Heart right ventricle (tissue), 16 donors: ENCODE measurements at regions not wholly inside any gene's neighbourhood (a gene's known extent, or its start where the extent isn't known, plus 50 kb on each side); places are given as distances from the start of the nearest gene placed in this dataset.

Experiments used
- ATAC-seq, 8 donors: fragments of 200-7000 bp; cut with Tn5 transposase; one replicate each; pipeline ENCODE4 v1.9.1; 2020; ENCODE audit warnings: mild to moderate bottlenecking in 8 of 8, moderate library complexity in 8 of 8, moderate number of reproducible peaks in 1 of 8
- DNase-seq, 2 donors: peaks; one replicate each; pipeline ENCODE4 v3.0.0-alpha.2; 2020
- H3K27ac ChIP-seq, 10 donors: fragments of 200-600 bp; sonication (generic) in 2 of 10; one replicate each; pipeline versions ENCODE4 v1.5.0 to v1.8.0; 2020 to 2022; ENCODE audit warnings: mild to moderate bottlenecking in 3 of 10
- H3K27me3 ChIP-seq, 7 donors: fragments of 200-600 bp; one replicate each; pipeline ENCODE4 v1.8.0; 2021 to 2022; ENCODE audit warnings: mild to moderate bottlenecking in 2 of 7
- H3K36me3 ChIP-seq, 9 donors: fragments of 200-600 bp; sonication (generic) in 1 of 9; one replicate each; pipeline versions ENCODE4 v1.5.0 to v1.8.0; 2020 to 2022; ENCODE audit warnings: mild to moderate bottlenecking in 2 of 9
- H3K4me1 ChIP-seq, 9 donors: fragments of 200-600 bp; sonication (generic) in 1 of 9; one replicate each; pipeline versions ENCODE4 v1.5.0 to v1.8.0; 2020 to 2022; ENCODE audit warnings: mild to moderate bottlenecking in 4 of 9
- H3K4me3 ChIP-seq, 10 donors: fragments of 200-600 bp; sonication (generic) in 2 of 10; one replicate each; pipeline versions ENCODE4 v1.5.0 to v1.8.0; 2020 to 2022; ENCODE audit warnings: mild to moderate bottlenecking in 7 of 10, moderate library complexity in 2 of 10
- H3K9me3 ChIP-seq, 11 donors: fragments of 200-600 bp in 10 of 11; sonication (generic) in 2 of 11; one replicate each; pipeline versions ENCODE4 v1.5.0 to v1.8.0; 2013 to 2022; ENCODE audit warnings: mild to moderate bottlenecking in 2 of 11, control low read depth in 1 of 11, moderate library complexity in 1 of 11
- CTCF ChIP-seq, 9 donors: fragments of 200-600 bp; sonication (generic) in 2 of 9; IDR thresholded peaks; one replicate each; pipeline versions ENCODE4 v1.5.0 to v1.8.0; 2021 to 2022; ENCODE audit warnings: antibody characterized with exemption in 9 of 9, mild to moderate bottlenecking in 5 of 9, moderate library complexity in 1 of 9
- WGBS, 2 donors: extraction: QIAGEN DNeasy Blood & Tissue Kit; methylation state at CpG; one replicate each; pipeline ENCODE4 v1.1.7; 2013; ENCODE audit warnings: inconsistent platforms in 1 of 2; 5-methylcytosine and 5-hydroxymethylcytosine counted together
- intact Hi-C, 10 donors: fragments of 100-400 bp; cut with DNase I; formaldehyde crosslinking; loops; one replicate each; pipeline versions ENCODE4 v1.11.1 to v1.14.2; 2022
- donor health status: Arrhythmogenic right ventricular cardiomyopathy.
- donor health status: ischemic (EF 13 %, LVEDD 7.1; RV severe dilation, severe dysfunction).
- donor health status: healthy with polysubstance abuse.
- donor health status: DM: no; HTN: yes; CAD: no.
- donor health status: DM: no; HTN: no; CAD: no.
- donor health status: ischemic (EF 25% LVEDD 6.9; RV normal size, moderate dysfunction).
- donor health status: ischemic (EF 25% LVEDD 5.7; RV mildly dilated, moderate dysfunction).
- donor health status: healthy.
- donor health status: DM: yes; HTN: yes; CAD: no.
- donor health status: Ischemic cardiomyopathy.
- donor health status: ischemic (EF 35%, LVEDD 5.7; RV mildly dilated, moderate dysfunction).
- donor health status: nonischemic (EF 11% LVEDD 7.7; RV severe dilation, severe dysfunction).
- donor health status: DM: yes; HTN: yes; CAD: no.
- donor health status: PGD.
- donor health status: ischemic (EF 29% LVEDD 5.4; RV normal size, mild dysfunction).
- donor health status: nonischemic (EF 23%, LVEDD 6.1; RV moderate dilation, normal function).

- H3K4me3 ChIP-seq, result no peak overlapping the region
- H3K9me3 ChIP-seq, result peaks cover 0 to 9% (median 0%) of the 10 kb centered on the region in 11 donors
- ATAC-seq, result no peak
- no peak for TF ChIP-seq CTCF (IDR thresholded peaks at IDR 0.05)
- peaks cover 0 to 3% (median 0%) of the 10 kb centered on the region in 7 donors for H3K27me3 ChIP-seq
- H3K4me1 ChIP-seq, result no peaks in the 10 kb centered on the region
- no peak overlapping the region for H3K27ac ChIP-seq
- no peak for DNase-seq
- H3K36me3 ChIP-seq, result no peaks in the 10 kb centered on the region
- intact Hi-C loops, result no loop called here
- 52 to 56% methylated on average over 2 of the region's 2 CpGs for WGBS, 2 donors
These were observed 646.1 kb upstream of the TMEM132C start for GRCh38 chr12:127620735-127621355.

- no peak for TF ChIP-seq CTCF (IDR thresholded peaks at IDR 0.05)
- 69 to 75% methylated on average over 9 of the region's 9 CpGs for WGBS, 2 donors
- Histone ChIP-seq H3K27ac (no peak overlapping the region), H3K4me3 (no peak overlapping the region), H3K9me3 (peaks cover 0 to 9% (median 0%) of the 10 kb centered on the region in 11 donors), H3K36me3 (no peaks in the 10 kb centered on the region), H3K27me3 (peaks cover 0 to 3% (median 0%) of the 10 kb centered on the region in 7 donors), H3K4me1 (no peaks in the 10 kb centered on the region)
- DNase-seq, result no peak
- intact Hi-C loops, result no loop called here
- no peak for ATAC-seq
These were observed 645.6 kb upstream of the TMEM132C start for GRCh38 chr12:127621366-127621765.

GRCh38 chr12:127623362-127623761 is 643.6 kb upstream of the TMEM132C start:
- no peak for DNase-seq
- no peaks in the 10 kb centered on the region for H3K36me3 ChIP-seq
- H3K4me1 ChIP-seq, result no peaks in the 10 kb centered on the region
- WGBS, 2 donors, result 88% methylated on average over 4 of the region's 4 CpGs
- no peak overlapping the region for H3K27ac ChIP-seq
- intact Hi-C loops, result no loop called here
- peaks cover 0 to 3% (median 0%) of the 10 kb centered on the region in 7 donors for H3K27me3 ChIP-seq
- no peak for ATAC-seq
- no peak for TF ChIP-seq CTCF (IDR thresholded peaks at IDR 0.05)
- H3K4me3 ChIP-seq, result no peak overlapping the region
- peaks cover 0 to 9% (median 0%) of the 10 kb centered on the region in 11 donors for H3K9me3 ChIP-seq

GRCh38 chr12:127625176-127625771 is 641.7 kb upstream of the TMEM132C start:
- Histone ChIP-seq H3K4me1 (no peaks in the 10 kb centered on the region), H3K36me3 (no peaks in the 10 kb centered on the region), H3K27me3 (peaks cover 0 to 3% (median 0%) of the 10 kb centered on the region in 7 donors), H3K27ac (no peak overlapping the region), H3K9me3 (peaks cover 0 to 9% (median 0%) of the 10 kb centered on the region in 11 donors), H3K4me3 (no peak overlapping the region)
- WGBS, 2 donors, result 71 to 74% methylated on average over 5 of the region's 5 CpGs
- ATAC-seq (no peak), DNase-seq (no peak)
- intact Hi-C loops, result no loop called here
- no peak for TF ChIP-seq CTCF (IDR thresholded peaks at IDR 0.05)
